NCI-H69 (cell line): ENCODE measurements at regions not wholly inside any gene's neighbourhood (a gene's known extent, or its start where the extent isn't known, plus 50 kb on each side); places are given as distances from the start of the nearest gene placed in this dataset.
"Not testable (repeated sequence)": the region's sequence is repeated elsewhere in the genome, so short reads cannot be mapped to it uniquely, and the experiment has no call there.

Experiments used
- DNase-seq: peaks from one replicate; lab custom pipeline; 2025; lab: John Stamatoyannopoulos, UW

GRCh38 chr1:178020968-178021640, 51.2 kb upstream of the SEC16B start:
- peak; percentile 92 for DNase-seq

- DNase-seq: no peak
These were observed 52.1 kb upstream of the SEC16B start for GRCh38 chr1:178021950-178022349.

GRCh38 chr1:178023181-178023618, 53.3 kb upstream of the SEC16B start:
- DNase-seq: no peak

GRCh38 chr1:178024504-178024903, 54.6 kb upstream of the SEC16B start:
- DNase-seq: no peak

- DNase-seq: no peak
These were observed 55.9 kb upstream of the SEC16B start for GRCh38 chr1:178025613-178026356.

- no peak for DNase-seq
These were observed 59.1 kb upstream of the SEC16B start for GRCh38 chr1:178028841-178029481.

- DNase-seq: no peak
These were observed 60.6 kb upstream of the SEC16B start for GRCh38 chr1:178030467-178030866.

- peak; percentile 86 for DNase-seq
These were observed 62.0 kb upstream of the RASAL2 start for GRCh38 chr1:178031856-178032320.

- no peak for DNase-seq
These were observed 60.9 kb upstream of the RASAL2 start for GRCh38 chr1:178033019-178033418.

- no peak for DNase-seq
These were observed 59.2 kb upstream of the RASAL2 start for GRCh38 chr1:178034676-178035075.

- no peak for DNase-seq
These were observed 57.8 kb upstream of the RASAL2 start for GRCh38 chr1:178036090-178036489.

- peak; percentile 55 for DNase-seq
These were observed 56.2 kb upstream of the RASAL2 start for GRCh38 chr1:178037510-178038253.

GRCh38 chr1:178038372-178038771, 55.5 kb upstream of the RASAL2 start:
- no peak for DNase-seq

- no peak for DNase-seq
These were observed 54.0 kb upstream of the RASAL2 start for GRCh38 chr1:178039891-178040290.

- DNase-seq: not testable (repeated sequence)
These were observed 50.0 kb upstream of the RASAL2 start for GRCh38 chr1:178043940-178044339.
